GM12892 (cell line): ENCODE measurements at regions not wholly inside any gene's neighbourhood (a gene's known extent, or its start where the extent isn't known, plus 50 kb on each side); places are given as distances from the start of the nearest gene placed in this dataset.
"Not testable (repeated sequence)": the region's sequence is repeated elsewhere in the genome, so short reads cannot be mapped to it uniquely, and the experiment has no call there.

Source experiments
- POLR2A ChIP-seq: IDR thresholded peaks from 2 replicates; pipeline ENCODE4 v1.6.1; 2011; ENCODE audit warnings: low read depth, low read length, control low read depth
- TAF1 ChIP-seq: IDR thresholded peaks from 2 replicates; pipeline ENCODE4 v1.6.1; 2011; ENCODE audit warnings: low read depth, mild to moderate bottlenecking, control low read depth, low read length, borderline replicate concordance

DNA sequence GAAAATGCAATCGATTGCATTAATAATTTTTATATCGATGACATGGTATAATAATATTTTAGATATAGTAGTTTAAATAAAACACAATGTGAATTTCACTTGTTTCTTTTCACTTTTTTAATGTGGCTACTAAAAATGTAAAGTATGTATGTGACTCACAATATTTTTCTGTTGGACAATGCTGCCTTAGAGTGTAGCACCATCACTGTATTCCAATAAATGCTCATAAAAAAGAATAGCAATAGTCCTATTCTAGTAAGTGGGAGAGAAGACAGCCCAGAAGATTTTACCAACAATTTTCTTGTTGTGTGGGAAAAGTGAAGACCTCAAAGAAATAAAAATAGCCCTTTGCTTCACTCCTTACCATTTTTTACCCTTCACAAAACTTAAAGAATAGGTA, 79.8 kb downstream of the FOXD4L6 start:
- not testable (repeated sequence) for TF ChIP-seq TAF1, POLR2A
